HG03521 (cell line): ENCODE measurements at regions not wholly inside any gene's neighbourhood (a gene's known extent, or its start where the extent isn't known, plus 50 kb on each side); places are given as distances from the start of the nearest gene placed in this dataset.
"Not testable (repeated sequence)": the region's sequence is repeated elsewhere in the genome, so short reads cannot be mapped to it uniquely, and the experiment has no call there.

Experiments used
- ATAC-seq: cut with Tn5 transposase; IDR thresholded peaks from one replicate; pipeline ENCODE4 v1.9.1; 2021; ENCODE audit warnings: mild to moderate bottlenecking, moderate library complexity; ENCODE audit not compliant: unreplicated experiment

DNA sequence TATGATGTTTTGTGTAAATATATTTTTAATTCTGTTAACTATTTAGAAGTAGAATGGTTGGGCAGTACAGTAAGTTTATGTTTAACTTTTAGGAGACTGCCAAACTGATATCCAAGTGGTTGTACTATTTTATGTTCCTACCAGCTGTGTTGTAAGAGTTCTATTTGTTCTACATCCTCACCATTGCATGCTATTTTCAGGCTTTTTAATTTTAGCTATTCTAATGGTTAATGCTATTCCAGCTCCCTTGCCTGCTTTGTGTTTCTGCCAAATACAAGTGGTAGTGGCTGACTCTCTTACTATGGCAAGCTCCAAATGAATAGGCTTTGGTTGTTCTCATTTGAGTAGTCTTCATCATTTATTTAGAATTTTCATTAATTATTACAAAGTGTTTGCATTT is 476.4 kb downstream of the KIF4B start:
- no peak for ATAC-seq

GRCh38 chr5:155492191-155492590 is 478.6 kb downstream of the KIF4B start:
- ATAC-seq = no peak

DNA sequence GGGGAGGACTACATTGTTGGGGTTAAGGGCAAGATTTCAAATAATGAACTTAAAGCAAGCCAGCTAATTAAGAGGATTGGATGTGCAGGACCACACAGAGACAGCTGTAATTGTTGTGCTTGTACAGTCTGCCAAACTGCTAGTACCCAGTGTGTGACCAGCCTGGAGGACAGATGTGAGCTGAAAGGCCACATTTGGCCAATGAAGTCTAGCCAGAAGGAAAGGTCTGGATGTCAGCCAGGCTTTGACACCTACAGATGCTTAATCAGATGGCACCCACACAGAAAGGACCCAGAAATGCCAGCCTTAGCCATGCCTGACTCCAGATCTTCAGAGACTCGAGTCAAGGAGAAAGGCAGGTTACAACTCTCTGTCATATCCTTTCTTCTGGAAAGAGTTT is 491.1 kb downstream of the KIF4B start:
- ATAC-seq = no peak

GRCh38 chr5:155507363-155507762 is 493.8 kb downstream of the KIF4B start:
- ATAC-seq = no peak

- ATAC-seq = no peak
These were observed 495.1 kb downstream of the KIF4B start for GRCh38 chr5:155508673-155509072.

- no peak for ATAC-seq
These were observed 498.8 kb downstream of the KIF4B start for GRCh38 chr5:155512329-155512728.

DNA sequence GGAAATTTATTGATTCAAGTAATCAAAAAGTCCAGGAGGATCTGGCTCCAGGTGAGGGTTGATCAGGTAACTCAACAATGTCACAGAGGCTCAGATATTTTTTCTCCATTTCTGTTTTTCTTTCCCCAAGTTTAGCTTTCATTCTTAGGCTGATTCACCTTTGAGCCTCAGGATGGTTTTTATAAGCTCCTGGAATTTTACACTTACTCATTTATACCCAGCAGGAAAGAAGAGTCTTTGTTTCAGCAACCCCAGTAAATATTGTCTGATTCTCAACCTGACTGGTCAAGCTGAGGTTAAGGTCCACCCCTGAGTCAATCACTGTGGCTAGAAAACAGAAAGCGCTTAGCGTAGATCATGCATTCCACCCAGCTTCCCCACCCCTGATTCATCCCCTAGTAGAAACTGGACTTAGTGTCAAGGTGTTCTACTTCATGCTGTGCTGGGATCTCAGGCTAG is 500.6 kb downstream of the KIF4B start:
- no peak for ATAC-seq

- no peak for ATAC-seq
These were observed 509.0 kb downstream of the KIF4B start for GRCh38 chr5:155522540-155522939.

GRCh38 chr5:155529362-155529761 is 515.8 kb downstream of the KIF4B start:
- no peak for ATAC-seq

DNA sequence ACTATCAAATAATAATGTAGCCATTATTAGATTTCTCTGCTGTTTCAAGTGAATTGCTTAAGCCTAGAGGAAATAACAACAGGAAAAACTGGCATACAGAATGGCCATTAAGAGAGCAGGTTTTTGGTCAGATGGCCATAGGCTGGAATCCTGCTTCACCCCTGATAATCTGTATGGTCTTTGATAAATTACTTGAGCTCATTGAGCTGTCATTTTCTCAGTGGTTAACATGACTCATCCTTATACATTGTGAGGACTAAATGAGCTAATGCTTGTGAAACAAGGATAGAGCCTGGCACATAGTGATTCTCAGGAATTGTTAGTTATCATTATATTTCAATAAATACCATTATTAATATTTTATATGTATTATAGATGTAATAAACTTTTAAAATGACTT is 516.5 kb downstream of the KIF4B start:
- ATAC-seq = no peak

DNA sequence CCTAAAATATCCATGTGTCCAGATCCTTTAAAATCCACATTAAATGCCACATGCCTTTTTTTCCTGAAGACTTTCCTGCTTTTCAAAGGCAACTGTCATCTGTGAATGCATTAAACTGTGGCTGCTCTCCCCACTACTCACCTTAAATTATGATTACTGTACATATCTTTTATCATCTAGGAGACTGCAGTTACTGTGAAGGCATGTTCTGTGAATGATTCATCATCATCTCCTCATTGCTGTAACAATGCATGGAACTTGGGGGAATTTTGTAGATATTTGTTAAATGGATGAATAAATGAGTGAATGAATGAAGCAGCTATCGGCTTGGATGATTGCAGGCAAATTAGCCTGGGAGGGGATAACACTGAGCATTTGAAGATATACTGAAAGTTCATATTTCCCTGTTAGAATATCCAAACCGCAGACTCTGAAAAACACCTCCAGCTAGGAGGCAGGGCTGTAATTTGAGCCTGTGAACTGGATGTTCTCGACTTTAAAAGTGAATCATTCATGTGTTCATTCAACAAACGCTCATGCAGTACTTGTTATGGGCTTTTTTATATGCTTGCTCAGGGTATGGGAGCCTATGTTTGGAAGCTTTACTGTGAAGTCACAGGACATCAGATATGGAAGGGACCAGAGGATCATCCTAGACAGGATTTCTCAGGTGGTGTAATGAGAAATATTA is 519.2 kb downstream of the KIF4B start:
- ATAC-seq = no peak

GRCh38 chr5:155540000-155540595 is 526.5 kb downstream of the KIF4B start:
- ATAC-seq = no peak

GRCh38 chr5:155546075-155546474 is 532.5 kb downstream of the KIF4B start:
- ATAC-seq = no peak

DNA sequence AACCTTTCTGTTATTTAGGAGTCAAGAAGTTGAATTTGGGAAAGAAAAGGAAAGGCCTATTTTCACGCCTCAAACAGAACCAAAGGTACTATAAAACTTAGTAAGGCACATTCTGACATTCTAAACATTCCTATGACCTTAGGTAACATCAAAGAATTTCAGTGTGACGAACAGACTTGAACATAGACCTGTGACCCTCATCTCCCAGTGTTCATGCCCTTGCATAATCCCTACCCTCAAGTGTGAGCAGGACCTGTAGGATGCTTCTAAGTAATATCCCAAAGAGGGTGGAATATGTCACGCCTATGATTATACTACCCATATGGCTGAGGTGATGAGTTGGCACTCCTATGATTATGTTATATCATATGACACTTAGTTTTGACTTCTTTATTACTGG is 540.9 kb downstream of the KIF4B start:
- no peak for ATAC-seq

GRCh38 chr5:155556222-155556621 is 542.7 kb downstream of the KIF4B start:
- ATAC-seq = no peak

GRCh38 chr5:155556700-155557099 is 543.1 kb downstream of the KIF4B start:
- ATAC-seq = no peak

GRCh38 chr5:155562158-155562557 is 548.6 kb downstream of the KIF4B start:
- ATAC-seq = no peak

DNA sequence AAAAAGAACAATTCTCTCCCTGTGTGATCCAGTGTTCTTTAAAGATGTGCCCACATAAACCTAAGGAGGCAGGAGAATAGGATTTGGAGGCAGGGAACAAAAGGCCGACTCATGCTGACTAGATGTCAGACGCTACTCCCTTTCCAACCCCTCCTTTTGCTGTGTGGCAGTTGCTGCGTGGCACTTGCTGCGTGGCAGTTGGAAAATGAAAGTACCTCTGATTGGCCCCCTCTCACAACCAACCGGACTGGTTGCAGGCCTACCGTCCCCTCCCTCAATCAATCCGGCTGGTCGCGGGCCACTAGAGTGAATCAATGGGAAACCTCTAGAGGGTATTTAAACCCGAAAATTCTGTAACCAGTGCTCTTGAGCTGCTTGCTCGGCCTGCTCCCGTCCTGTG is 551.0 kb downstream of the KIF4B start:
- ATAC-seq = no peak

- no peak for ATAC-seq
These were observed 562.3 kb downstream of the KIF4B start for GRCh38 chr5:155575861-155576260.

- not testable (repeated sequence) for ATAC-seq
These were observed 573.3 kb downstream of the KIF4B start for GRCh38 chr5:155586808-155587207.

DNA sequence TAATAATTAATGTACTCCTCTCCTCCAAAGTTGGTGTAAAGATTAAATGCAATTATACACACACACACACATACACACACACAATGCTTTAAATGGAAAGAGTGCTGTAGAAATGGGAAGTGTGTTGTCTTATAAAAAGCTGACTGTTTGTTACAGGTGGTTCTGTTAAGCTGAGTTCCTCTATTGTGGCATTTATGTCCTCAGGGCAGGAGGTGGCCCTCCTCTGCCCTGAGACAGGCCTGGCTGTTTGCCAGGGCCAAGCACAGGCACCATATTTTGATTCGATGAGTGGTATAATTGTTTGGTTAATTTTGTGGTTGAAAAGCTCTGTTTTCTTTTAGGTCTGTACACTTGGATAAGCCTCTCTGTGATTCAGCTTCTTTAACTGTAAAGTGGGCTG is 573.9 kb downstream of the KIF4B start:
- no peak for ATAC-seq

GRCh38 chr5:155591273-155591672 is 577.7 kb downstream of the KIF4B start:
- ATAC-seq = no peak

- no peak for ATAC-seq
These were observed 580.7 kb downstream of the KIF4B start for GRCh38 chr5:155594270-155594669.
